GM19438 (cell line): ENCODE measurements at regions not wholly inside any gene's neighbourhood (a gene's known extent, or its start where the extent isn't known, plus 50 kb on each side); places are given as distances from the start of the nearest gene placed in this dataset.
"Not testable (repeated sequence)": the region's sequence is repeated elsewhere in the genome, so short reads cannot be mapped to it uniquely, and the experiment has no call there.

Experiments used
- ATAC-seq: cut with Tn5 transposase; IDR thresholded peaks from one replicate; pipeline ENCODE4 v1.9.1; 2021; ENCODE audit warnings: low read depth; ENCODE audit not compliant: unreplicated experiment

DNA sequence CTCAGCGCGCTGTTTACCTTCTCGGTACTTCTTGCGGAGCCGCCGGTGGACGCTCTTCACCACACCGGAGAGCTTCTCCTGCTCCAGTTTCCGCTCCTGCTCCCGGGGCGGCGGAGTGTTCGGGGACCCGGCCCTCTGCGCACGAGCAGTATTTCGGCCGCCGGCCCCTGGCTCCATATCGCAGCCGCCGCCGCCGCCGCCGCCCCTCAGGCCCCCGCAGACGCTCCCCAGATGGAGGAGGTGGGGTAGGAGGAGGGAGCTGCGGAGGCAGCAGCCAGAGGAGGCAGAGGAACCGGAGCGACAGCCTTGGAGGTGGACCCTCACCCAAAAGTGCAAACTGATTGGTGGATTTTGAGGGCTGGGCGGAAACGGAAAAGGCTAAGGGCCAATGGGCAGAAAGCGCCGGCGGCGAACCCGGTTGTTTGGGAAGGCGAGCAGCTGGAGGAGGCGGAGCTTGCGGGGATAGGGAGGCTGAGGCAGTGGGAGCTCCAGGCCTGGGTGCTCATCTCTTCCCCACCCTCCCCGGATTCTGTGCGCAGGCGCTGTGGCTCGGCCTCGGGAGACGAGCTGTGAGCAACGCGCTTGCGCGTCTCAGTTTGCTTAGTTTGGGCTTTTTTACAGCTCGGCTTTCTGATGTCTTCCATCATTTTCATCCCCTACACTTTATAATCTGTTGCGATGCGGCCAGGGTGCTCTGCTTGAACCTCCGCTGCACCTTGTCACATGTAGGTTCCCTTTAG, 146.9 kb downstream of the GPR85 start:
- peak; percentile 97 for ATAC-seq

DNA sequence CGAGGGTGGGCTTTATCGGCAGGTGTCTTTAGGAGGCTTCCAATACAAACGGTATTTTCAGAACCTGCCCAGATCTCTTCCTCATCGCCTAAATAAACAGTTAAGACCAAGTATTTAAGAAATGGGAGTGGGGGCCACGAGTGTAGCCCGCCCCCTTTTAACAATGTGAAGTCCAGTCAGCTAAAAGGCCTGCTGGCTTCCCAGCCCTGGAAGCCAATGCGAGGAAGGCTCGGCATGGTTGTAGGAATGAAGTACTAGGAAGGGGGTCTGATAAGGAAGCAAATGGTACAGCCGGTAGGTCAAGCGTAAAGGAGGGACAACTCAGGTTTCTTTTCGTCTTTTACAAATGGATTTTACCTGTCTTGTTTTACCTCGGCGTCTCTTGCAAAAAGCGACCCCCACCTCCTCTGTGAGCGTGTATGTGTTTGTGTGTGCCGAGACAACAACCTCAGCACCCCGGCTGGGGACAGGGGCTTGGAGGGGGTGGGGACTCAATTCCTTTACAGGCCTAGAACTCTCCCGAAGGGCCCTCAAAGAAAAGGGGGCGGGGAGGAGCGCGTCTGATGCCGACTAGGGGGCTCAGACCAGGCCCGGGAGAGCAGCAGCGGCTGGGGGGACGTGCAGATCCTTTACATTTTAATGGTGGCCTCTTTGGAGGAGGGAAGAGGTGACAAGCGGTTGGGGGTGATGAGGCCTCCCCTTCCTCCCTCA, 147.6 kb downstream of the GPR85 start:
- peak; percentile 19 for ATAC-seq

DNA sequence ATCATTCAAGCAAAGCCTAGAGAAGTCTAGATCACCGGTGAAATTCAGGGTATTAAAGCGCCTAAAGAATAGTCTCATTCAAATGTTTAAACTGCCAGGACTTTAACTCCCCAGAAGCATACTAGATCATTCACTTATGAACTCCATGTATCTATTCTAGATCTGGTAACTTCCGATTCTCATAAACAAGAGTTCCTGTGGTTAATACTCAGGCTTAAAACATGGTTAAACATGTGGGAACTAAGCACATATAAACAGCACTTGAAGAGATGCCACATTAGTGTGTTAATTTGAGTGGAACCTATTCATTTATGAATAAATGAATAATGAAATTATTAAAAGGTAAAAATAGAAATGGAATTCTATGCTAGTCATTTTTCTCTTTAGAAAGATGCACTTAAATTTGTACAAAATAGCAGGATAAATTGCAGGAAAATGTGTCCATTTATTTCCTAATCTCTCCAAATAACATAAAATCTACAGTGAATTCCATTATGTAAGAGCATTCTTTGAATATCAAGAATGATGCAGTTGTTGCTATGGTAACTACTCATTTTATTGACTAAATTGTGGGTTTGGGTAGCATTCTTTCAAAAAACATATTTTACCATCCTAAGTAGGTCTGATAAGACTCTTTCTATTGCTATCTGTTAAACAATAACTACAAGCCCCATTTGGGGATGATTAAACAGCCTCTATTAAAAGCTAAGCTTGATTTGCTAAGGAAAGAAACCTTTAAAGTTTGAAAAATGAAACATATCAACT, 147.6 kb upstream of the TMEM168 start:
- no peak for ATAC-seq

DNA sequence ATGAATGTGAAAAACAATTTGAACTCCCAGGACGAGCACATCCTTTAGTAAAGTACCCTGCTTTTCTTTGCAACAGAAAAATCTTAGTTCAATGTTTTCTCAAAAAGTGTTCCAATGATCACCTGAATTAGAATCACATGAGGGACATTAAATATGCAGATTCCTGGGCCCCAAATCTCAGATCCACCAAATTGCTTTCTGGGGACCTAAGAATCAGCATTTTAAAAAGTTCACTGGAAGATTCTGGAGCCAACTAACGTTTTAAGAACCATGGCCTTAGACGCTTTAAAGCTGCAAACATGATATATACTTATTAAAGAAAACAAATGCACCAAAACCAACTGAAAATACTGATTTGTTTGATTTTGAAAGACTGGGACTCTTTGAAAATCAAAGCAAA, 143.4 kb upstream of the TMEM168 start:
- no peak for ATAC-seq

DNA sequence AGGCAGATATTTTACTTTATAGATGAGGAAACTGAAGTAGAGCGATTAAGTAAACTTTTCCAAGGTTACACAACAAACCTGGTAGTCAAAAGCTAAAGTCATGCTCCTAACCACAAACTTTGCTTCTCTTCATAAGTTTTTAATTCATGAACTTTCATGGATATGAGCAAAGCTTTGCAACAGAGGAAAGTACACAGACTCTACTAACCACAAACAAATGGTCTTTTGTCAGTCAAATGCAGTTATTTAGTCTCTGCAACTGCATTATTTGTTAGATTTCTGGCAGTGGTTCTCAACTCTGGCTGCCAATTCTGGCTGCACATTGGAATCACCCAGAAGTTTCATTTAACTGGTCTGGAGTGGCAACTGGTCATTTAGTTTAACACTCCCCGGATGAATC, 140.6 kb upstream of the TMEM168 start:
- ATAC-seq: no peak

DNA sequence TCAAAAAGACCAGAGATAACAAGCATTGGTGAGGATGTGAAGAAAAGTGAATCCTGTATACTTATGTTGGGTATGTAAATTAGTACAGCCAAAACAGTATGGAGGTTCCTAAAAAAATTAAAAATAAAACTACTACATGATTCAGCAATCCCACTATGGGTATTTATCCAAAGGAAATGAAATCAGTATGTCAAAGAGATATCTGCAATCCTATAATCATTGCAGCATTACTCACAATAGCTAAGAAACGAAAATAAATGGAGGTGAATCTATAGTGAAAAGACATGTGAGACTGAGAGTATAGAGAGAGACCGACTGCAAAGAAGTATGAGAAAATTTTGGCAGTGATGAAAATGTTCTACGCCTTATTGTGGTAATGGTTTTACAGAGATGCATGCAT, 139.2 kb upstream of the TMEM168 start:
- no peak for ATAC-seq

DNA sequence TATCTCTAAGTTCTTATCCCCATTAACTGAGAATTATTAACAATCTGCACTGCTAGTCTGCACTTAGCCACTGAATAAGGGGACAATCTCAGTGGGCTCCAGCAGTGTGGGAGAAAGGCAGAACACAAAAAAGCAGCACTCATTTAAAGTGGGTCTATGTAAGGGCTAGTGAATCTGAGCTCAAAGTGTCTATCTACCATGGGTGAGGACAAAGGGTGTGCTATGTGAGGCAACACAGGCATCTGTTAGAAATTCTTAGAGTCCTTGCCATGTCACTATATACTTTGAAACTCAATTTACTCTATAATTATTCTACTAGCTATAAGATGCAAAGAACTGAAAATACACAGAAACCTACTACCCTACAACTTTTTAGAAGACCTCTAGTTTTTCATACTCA, 135.8 kb upstream of the TMEM168 start:
- ATAC-seq: no peak

DNA sequence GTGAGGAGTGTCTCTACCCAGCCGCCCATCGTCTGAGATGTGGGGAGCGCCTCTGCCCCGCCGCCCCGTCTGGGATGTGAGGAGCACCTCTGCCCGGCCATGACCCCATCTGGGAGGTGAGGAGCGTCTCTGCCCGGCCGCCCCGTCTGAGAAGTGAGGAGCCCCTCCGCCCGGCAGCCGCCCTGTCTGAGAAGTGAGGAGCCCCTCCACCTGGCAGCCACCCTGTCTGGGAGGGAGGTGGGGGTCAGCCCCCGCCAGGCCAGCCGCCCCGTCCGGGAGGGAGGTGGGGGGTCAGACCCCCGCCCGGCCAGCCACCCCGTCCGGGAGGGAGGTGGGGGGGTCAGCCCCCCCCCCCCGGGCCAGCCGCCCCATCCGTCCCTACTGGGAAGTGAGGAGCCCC, 132.4 kb upstream of the TMEM168 start:
- ATAC-seq: not testable (repeated sequence)

DNA sequence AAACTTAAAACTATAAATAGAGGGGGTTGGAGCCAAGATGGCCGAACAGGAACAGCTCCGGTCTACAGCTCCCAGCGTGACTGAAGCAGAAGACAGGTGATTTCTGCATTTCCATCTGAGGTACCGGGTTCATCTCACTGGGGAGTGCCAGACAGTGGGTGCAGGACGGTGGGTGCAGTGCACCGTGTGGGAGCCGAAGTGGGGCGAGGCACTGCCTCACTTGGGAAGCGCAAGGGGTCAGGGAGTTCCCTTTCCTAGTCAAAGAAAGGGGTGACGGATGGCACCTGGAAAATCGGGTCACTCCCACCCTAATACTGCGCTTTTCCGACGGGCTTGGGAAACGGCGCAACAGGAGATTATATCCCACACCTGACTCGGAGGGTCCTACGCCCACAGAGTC, 126.2 kb upstream of the TMEM168 start:
- ATAC-seq: not testable (repeated sequence)

DNA sequence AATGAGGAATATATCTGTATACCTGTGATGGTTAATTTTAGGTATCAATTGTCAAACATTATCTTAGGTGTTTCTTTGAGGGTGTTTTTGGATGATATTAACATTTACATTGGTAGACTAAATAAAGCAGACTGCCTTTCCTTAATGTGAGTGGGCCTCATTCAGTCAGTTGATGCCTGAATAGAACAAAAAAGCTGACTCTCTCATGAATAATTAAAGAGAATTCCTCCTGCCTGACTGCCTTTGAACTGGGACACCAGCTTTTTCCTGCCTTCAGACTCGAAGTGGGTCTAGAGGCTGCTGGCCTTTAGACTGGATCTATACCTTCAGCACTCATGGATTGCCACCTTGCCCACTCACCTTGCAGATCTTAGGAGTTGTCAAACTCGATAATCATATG, 117.9 kb upstream of the TMEM168 start:
- ATAC-seq: no peak

DNA sequence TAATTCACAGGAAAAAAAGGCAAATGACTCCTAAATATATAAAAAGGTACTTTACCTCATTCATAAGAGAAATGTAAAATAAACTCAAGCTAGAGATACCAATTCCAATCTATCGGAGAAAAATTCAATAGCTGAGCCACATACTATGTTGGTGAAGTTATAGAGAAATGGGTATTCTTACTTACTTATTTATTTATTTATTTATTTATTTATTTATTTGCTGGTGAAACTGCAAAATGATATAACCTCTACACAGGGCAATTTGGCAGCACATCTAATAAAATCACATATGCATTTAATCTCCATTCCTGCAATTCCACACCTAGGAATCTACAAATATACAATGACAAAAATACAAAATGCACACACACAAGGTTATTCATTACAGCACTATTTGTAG, 117.5 kb upstream of the TMEM168 start:
- ATAC-seq: no peak

DNA sequence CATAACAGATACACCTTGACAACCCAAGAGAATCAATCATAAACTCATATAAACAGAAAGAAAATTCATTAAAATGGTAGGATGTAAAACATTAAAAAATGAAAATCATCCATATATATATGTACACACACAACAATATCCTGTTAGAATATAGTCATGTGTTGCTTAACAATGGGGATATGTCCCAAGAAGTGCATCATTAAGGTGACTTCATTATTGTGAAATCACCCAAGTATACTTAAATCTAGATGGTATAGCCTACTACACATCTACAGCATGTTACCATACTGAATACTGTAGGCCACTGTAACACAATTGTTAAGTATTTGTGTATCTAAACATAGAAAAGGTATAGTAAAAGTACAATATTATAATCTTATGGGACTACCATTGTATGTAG, 115.8 kb upstream of the TMEM168 start:
- no peak for ATAC-seq

DNA sequence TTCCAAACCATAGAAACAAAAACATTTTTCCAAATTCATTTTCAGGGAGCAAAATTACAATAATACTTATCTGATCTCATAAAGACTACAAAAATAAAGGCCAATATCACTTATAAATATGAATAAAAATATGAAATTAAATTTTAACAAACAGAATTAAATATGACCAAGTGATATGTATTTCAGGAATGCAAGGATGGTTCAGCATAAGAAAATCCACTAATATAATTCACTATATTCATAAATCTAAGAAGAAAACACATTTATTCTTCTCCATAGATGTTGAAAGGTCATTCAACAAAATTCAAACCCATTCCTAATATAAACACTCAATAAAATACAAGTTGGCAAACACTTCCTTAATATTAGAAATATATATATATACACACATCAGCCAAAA, 115.2 kb upstream of the TMEM168 start:
- ATAC-seq: no peak

DNA sequence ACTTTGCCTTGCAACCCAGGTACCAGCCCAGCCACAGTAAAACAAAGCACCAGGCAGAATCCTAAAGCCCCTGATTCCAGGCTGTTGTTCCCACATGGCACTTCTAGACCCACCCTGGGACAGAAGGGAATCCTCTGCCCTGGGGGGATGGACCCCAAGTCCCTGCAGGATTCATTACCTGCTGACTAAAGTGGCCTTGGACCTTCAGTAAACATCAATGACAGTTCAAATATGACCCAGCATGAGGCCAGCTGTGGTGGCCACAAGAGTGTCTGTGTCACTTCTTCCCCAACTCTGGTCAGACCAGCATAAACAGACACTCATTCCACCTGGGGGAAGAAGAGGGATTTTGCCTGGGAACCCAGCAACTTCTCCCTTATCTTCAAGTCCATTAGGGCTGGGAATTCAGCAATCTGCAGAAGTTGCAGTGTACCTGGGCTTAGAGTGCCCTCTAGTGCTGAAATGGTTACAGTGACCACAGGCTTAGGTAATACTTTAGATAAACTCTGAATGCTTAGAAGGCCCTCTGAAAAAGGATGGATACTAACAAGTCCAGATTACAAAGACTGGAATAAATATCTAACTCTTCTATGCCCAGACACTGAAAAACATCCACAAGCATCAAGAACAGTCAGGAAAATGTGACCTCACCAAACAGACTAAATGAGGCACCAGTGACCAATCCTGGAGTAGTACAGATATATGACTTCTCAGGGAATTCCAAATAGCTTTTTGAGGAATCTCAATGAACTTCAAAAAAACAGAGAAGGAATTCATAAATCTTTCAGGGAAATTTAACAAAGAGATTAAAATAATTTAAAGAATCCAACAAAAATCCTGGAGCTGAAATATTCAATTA, 108.5 kb upstream of the TMEM168 start:
- no peak for ATAC-seq

DNA sequence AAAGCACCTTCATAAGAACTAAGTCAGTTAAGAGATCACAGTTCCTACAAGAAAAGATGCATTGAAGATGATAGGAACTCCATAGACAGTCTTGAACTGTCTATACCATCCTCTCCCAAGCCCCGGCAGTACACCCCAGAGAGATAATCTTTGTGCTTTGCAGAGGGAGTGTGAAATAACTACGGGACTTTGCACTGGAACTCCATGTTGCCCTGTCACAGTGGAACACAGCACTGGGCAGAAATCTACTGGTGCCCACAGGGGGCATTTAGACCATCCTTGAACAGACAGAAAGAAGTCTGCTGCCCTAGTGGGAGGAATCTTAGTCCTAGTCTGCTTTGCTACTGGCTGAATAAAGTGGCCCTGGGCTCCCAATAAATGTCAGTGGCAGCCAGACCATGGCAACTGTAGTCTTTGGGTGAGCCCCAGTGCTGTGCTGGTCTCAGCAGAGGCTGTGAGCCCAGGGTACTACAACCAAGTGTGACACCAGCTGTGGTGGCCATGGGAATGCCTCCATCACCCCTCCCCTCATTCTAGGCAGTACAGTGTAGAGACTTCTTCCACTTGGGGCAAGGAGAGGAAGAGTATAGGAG, 107.7 kb upstream of the TMEM168 start:
- no peak for ATAC-seq

DNA sequence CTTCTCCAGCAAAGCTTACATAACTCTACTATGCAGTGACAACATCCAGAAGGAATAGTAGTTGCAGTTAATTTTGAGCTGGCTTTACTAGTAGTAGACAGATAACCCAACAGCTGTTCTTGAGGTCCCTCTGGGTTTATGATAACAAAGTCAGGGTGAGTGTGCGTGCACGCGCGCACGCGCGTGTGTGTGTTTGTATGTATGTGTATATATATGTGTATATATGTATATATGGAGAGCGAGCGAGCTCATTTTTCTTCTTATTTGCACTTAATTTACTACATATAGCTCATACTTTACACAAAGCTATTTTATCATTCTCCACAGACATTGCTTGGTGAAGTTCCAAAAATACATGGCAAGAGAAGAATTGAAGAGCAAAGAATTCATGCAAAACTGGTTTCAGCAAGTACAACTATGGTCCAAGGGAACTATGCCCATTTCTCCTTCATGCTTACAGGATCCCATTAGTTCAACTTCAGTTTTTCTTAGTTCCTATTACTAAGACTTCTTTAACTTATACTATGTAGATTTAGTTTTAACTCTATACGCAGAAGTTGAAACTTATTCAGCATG, 105.9 kb upstream of the TMEM168 start:
- no peak for ATAC-seq

DNA sequence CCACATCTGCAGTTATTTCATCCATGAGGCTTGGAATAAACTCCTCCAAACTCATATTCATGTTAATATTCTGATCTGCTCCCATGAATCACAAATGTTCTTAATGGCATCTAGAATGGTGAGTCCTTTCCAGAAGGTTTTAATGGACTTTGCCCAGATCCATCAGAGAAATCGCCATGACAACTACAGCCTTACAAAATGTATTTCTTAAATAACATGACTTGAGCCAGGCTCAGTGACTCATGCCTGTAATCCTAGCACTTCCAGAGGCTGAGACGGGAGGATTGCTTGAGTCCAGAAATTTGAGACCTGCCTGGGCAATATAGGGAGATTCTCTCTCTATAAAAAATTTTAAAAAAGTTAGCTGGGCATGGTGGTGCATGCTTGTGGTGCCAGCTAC, 102.1 kb upstream of the TMEM168 start:
- ATAC-seq: no peak

DNA sequence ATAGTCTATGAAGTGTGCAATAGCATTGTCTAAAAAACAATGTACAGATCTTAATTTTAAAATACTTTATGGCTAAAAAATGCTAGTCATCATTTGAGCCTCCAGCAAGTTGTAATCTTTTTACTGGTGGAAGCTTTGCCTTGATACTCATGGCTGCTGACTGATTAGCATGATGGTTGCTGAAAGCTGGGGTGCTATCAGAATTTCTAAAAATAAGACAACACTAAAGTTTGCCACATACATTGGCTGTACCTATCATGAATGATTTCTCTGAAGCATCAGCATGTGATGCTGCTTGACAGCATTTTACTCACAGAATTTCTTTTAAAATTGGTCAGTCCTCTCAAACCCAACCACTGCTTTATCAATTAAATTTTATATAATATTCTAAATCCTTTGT, 101.5 kb upstream of the TMEM168 start:
- ATAC-seq: no peak

DNA sequence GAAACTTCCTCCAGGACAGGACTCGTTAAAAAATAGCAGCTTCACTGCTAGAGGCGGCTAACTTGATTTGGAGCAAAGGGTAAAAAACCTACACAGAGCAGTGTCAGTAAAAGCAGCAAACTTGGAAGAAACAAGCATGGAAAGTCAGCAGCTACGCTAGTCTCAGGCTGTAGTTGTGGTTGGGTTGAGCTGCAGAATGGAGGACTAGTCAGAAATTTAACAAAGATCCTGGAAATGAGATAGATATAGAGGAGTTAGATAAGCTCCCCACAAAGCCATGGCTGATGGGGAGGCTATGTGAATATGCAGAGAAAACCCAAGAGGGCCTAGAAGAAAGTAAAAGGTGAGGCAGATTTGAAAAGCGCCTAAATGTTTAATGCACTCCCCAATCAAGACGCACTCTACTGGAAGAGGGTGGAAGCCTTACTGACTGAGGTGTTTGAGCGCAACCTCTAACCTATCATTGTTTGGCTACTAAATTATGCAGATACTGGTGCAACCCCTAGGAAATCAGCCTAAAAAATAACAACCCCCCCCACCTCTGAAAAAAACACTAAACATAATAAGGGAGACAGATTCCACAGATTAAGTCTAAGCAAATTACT, 99.7 kb upstream of the TMEM168 start:
- no peak for ATAC-seq

DNA sequence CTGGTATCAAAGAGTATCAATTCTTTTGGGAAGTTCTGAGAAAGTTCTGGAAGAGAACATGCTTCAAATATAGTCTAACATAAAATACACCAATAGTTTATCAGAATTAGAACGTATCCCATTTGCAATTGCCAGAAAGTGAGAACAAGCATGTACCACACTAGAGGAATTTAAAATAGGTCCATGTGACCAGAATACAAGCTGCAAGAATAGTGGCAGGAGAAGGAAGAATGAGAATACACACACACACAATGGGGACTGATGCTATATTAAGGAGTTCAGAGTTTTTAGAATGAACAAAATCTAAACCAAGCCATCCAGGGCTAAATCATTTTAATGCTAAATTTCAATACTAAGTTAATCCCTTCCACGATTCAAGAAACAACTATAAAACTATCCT, 99.1 kb upstream of the TMEM168 start:
- ATAC-seq: no peak
